NCI-H2029 (cell line): ENCODE measurements at regions not wholly inside any gene's neighbourhood (a gene's known extent, or its start where the extent isn't known, plus 50 kb on each side); places are given as distances from the start of the nearest gene placed in this dataset.

Experiments used
- DNase-seq: peaks from one replicate; lab custom pipeline; 2025; lab: John Stamatoyannopoulos, UW

GRCh38 chr13:30151388-30151787 is 156.0 kb downstream of the KATNAL1 start:
- no peak for DNase-seq

- no peak for DNase-seq
These were observed 158.1 kb downstream of the KATNAL1 start for GRCh38 chr13:30149248-30149647.

GRCh38 chr13:30148786-30149185 is 158.6 kb downstream of the KATNAL1 start:
- no peak for DNase-seq

- no peak for DNase-seq
These were observed 159.1 kb downstream of the KATNAL1 start for GRCh38 chr13:30148171-30148754.

GRCh38 chr13:30147421-30147820 is 159.9 kb downstream of the KATNAL1 start:
- DNase-seq: no peak

- no peak for DNase-seq
These were observed 160.3 kb downstream of the KATNAL1 start for GRCh38 chr13:30147015-30147414.

- DNase-seq: no peak
These were observed 161.5 kb downstream of the KATNAL1 start for GRCh38 chr13:30145709-30146367.

GRCh38 chr13:30143666-30144400 is 163.5 kb downstream of the KATNAL1 start:
- no peak for DNase-seq

GRCh38 chr13:30142486-30143211 is 164.7 kb downstream of the KATNAL1 start:
- DNase-seq: no peak

- no peak for DNase-seq
These were observed 165.4 kb downstream of the KATNAL1 start for GRCh38 chr13:30141775-30142485.

GRCh38 chr13:30140973-30141372 is 166.4 kb downstream of the KATNAL1 start:
- no peak for DNase-seq

- DNase-seq: no peak
These were observed 168.8 kb downstream of the KATNAL1 start for GRCh38 chr13:30138511-30138910.

GRCh38 chr13:30135868-30136267 is 171.5 kb downstream of the KATNAL1 start:
- no peak for DNase-seq

- DNase-seq: no peak
These were observed 172.0 kb downstream of the KATNAL1 start for GRCh38 chr13:30135351-30135750.

- DNase-seq: no peak
These were observed 172.8 kb downstream of the KATNAL1 start for GRCh38 chr13:30134578-30134977.

- no peak for DNase-seq
These were observed 173.4 kb downstream of the KATNAL1 start for GRCh38 chr13:30133996-30134395.

- DNase-seq: no peak
These were observed 173.8 kb downstream of the KATNAL1 start for GRCh38 chr13:30133554-30133912.

GRCh38 chr13:30132623-30133553 is 174.5 kb downstream of the KATNAL1 start:
- peak; percentile 62 for DNase-seq

GRCh38 chr13:30129411-30129810 is 177.9 kb downstream of the KATNAL1 start:
- no peak for DNase-seq

- DNase-seq: no peak
These were observed 178.8 kb downstream of the KATNAL1 start for GRCh38 chr13:30128591-30128990.

- no peak for DNase-seq
These were observed 179.3 kb downstream of the KATNAL1 start for GRCh38 chr13:30128095-30128494.
